ENCODE measurements at regions not wholly inside any gene's neighbourhood (a gene's known extent, or its start where the extent isn't known, plus 50 kb on each side); places are given as distances from the start of the nearest gene placed in this dataset.

DNA sequence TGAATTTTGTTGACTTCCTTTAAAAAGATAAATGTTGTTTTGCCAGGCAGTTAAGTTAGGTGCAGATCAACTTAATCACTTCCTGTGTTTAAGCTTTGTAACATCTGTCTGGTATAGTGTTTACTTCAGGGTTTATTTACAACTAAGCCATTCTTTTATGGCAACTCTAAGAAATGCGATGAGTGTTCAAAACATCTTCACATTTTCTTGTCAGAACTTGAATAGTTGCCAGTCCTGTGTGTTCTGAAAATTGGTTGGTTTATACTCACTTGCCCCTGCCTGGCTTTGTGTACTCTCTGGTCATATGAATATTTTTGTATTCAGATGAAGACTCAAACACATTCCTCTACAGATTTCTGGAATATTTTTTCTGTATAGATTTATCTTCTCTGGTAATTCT lies 327.2 kb downstream of the MDFIC start:
- TF ChIP-seq, protein P1, sequence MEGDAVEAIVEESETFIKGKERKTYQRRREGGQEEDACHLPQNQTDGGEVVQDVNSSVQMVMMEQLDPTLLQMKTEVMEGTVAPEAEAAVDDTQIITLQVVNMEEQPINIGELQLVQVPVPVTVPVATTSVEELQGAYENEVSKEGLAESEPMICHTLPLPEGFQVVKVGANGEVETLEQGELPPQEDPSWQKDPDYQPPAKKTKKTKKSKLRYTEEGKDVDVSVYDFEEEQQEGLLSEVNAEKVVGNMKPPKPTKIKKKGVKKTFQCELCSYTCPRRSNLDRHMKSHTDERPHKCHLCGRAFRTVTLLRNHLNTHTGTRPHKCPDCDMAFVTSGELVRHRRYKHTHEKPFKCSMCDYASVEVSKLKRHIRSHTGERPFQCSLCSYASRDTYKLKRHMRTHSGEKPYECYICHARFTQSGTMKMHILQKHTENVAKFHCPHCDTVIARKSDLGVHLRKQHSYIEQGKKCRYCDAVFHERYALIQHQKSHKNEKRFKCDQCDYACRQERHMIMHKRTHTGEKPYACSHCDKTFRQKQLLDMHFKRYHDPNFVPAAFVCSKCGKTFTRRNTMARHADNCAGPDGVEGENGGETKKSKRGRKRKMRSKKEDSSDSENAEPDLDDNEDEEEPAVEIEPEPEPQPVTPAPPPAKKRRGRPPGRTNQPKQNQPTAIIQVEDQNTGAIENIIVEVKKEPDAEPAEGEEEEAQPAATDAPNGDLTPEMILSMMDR (conservative IDR thresholded peaks at IDR 0.05) = no peak
- H3K27ac ChIP-seq = no peak overlapping the region

DNA sequence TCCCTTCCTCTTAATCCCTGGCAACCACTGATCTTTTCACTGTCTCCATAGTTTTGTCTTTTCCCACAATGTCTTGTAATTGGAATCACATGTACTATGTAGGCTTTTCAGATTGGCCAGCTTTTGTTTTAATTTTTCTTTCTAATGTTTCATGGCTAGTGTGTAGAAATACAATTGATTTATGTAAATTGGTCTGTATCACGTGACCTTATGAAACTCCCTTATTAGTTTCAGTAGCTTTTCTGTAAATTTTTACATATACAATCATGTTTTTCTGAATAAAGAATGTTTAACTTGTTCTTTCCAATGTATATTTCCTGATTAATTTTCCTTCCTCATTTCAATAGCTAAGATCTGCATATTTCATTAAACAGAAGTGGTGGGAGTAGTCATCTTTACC lies 319.3 kb downstream of the MDFIC start:
- TF ChIP-seq, protein P1 (conservative IDR thresholded peaks at IDR 0.05) = no peak
- no peak overlapping the region for H3K27ac ChIP-seq

DNA sequence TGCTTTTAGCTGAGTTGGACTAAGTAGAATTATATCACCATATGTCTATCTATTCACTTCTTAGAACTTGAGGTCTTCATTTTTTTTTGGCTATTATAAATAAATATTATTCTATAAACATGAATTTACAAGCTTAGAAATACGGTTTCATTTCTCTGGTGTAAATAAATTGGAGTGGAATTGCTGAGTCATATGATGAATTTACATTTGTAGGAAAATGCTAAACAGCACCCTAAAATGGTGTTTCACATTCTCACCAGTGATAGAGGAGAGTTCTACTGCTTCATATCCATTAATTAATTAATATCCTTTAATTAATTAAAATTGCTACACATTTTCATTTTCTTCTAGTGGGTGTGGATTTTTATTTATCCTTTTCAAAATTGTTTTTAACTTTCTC lies 318.3 kb downstream of the MDFIC start:
- TF ChIP-seq, protein P1 (conservative IDR thresholded peaks at IDR 0.05) = no peak
- no peak overlapping the region for H3K27ac ChIP-seq

DNA sequence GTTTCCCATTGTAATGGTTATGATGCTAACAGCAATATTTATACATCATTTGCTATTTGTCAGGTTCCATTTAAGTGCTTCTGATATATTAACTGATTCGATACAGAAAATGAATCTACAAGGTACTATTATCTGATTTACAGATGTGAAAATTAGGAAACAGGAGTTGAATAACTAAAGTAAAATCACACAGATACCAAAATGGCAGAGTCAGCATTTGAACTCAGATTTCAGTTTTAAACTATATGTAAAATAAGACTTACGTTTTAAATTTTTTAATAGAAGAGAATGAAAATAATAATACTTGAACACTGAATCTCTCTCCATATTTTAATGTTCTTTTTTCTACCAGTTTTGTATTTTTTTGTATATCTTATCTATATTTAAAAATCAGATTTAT lies 313.2 kb downstream of the MDFIC start:
- no peak overlapping the region for H3K27ac ChIP-seq
- TF ChIP-seq, protein P1 (conservative IDR thresholded peaks at IDR 0.05) = no peak

DNA sequence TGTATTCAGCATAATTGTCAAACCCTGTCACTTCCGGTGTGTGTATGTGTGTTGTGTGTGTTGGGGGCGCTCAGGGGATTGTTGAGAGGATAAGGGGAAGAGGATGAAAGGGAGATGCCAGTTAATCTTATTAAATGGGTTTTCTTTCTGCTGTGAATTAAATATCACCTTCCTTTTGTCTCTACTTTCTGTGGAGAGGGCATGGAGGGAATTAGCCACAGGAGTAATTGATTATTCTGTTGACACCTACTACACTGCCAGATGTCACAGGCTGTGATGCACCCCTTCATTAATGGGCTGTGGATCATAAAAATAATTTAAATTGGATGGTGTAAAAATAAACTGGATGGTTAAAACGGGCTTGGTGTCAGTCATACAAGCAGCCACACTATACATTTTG lies 311.9 kb downstream of the MDFIC start:
- TF ChIP-seq, protein P1 (conservative IDR thresholded peaks at IDR 0.05) = no peak
- no peak overlapping the region for H3K27ac ChIP-seq

DNA sequence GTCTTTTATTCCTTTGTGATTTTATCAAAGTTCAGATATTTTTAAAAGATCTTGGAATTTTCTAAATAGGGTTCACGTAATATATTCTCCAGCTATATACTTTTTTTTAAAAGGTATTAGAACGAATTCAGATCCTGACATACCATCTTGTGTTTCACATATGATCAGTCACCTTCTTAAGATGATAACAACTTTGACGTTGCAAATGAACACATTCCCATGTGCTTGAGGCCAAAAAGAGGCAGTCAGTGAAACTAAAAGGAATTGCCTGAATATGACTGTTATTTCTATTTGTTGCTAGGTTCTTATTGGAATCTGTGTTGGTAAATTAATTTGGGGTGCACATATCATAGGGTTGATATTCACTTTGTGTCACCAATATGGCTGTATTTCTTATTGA lies 310.1 kb downstream of the MDFIC start:
- no peak overlapping the region for H3K27ac ChIP-seq

DNA sequence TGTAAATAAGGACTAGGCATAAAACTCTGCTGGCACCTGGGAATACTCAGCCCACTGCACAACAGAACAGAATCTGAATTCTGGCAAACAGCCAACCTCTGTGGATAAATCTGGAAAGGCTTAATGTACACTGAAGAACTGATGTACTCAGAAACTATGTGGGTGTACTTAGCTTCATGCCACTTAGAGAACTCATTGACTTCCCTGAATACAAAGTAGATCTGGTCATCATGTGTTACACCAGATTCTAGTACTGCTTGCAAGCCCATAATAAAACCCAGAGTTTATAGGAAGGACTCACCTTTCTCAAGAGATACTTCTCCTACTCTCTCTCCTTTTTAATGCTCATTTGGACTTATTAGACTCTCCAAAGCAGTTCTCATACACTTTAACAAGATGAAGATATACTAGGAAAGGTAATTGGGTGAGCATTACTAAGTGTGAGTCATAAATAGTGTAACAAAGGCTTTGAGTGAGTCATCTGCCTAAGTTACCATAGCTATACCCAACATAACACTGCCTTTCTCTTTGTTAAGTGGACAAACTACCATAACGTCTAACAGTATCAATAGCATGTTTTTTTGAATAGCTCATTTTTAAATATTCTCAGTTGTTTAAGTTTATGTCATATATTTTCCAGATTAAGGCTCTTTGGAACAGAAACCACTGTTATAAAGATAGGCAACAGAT lies 309.1 kb downstream of the MDFIC start:
- H3K27ac ChIP-seq = no peak overlapping the region
- TF ChIP-seq, protein P1 (conservative IDR thresholded peaks at IDR 0.05) = no peak

More for the DNA sequence above, 310.1 kb downstream of the MDFIC start:
- TF ChIP-seq, protein P1 (conservative IDR thresholded peaks at IDR 0.05) = no peak

Data from VCaP (cell line).